GM12872 (cell line): ENCODE measurements at regions not wholly inside any gene's neighbourhood (a gene's known extent, or its start where the extent isn't known, plus 50 kb on each side); places are given as distances from the start of the nearest gene placed in this dataset.

Experiments
- CTCF ChIP-seq: IDR thresholded peaks from 3 replicates; pipeline ENCODE4 v1.5.1; 2011; ENCODE audit warnings: low read depth, mild to moderate bottlenecking, low read length, moderate library complexity; ENCODE audit not compliant: insufficient read depth

- no peak for TF ChIP-seq CTCF
Measured at GRCh38 chr4:57544811-57545654, 434.8 kb upstream of the IGFBP7 start.

- no peak for TF ChIP-seq CTCF
Measured at GRCh38 chr4:57504797-57505530, 394.8 kb upstream of the IGFBP7 start.

GRCh38 chr4:57504139-57504538 is 394.0 kb upstream of the IGFBP7 start:
- TF ChIP-seq CTCF: no peak

DNA sequence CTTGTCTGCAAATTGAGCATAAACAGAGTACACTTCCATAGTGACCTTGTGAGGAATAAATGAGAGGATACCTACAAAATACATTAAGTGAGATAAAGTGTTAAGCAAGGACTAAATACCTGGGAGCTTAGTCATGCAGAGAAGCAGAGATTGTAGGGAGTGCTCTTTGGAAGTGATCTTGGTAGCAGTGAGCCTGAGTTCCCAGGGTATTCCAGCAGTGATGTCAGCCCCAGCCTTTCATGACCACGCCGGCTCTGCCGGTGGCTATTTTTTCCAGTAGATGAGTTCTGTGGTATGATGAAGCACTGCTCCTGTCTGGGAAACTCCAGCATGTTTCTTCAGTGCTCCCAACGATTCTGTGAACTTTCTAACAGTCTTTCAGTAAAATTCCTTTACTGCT is 391.5 kb upstream of the IGFBP7 start:
- no peak for TF ChIP-seq CTCF

DNA sequence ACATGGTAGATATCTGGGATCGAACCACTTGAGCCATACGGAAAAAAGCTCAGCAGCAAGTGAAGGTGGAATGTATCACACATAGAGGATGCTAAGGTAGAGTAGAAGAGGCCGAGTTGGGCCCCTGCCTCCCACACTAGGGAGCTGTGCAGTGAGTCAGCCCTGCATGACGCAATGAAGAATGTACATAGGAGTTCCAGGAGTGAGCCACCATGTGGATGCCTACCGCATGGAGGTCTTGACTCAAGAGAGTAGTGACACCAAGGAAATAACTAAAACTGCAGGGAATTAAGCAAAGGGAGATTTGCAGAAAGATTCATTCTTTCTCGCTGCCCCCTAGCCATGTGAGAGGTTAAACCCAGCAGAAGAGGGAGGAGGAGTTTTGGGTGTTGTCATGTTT is 389.6 kb upstream of the IGFBP7 start:
- TF ChIP-seq CTCF: no peak

DNA sequence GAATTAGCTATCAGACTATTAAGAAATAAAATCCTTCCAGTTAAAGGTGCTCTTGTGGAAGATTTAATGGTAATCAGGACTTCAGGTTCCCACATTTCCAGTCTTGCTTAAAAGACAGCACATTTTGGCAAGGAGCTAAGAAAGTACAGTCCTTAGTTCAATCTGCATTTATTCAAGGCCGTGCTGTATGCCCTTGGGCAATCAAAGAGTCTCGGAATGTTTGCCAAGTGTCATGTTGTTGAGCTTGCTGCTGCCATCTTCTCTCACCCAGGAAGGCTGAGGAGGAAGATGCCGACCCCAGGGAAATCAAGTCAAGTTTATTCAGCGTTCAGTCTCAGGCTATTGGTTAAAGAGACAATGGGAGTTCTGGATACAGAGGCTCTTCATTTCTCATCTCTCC is 388.1 kb upstream of the IGFBP7 start:
- TF ChIP-seq CTCF: no peak

GRCh38 chr4:57496697-57497471 is 386.7 kb upstream of the IGFBP7 start:
- TF ChIP-seq CTCF: no peak
